PC-9 (cell line): ENCODE measurements at regions not wholly inside any gene's neighbourhood (a gene's known extent, or its start where the extent isn't known, plus 50 kb on each side); places are given as distances from the start of the nearest gene placed in this dataset.

Experiments used
- BruUV-seq: library from RNA; stranded (reverse); fragments of 400-500 nt; replicated peaks from 2 replicates; lab custom pipeline; 2021; lab: Mats Ljungman, UMichigan
- CTCF ChIA-PET: fragments of 300-600 bp; sonication (Branson Sonifier 250); formaldehyde crosslinking; loops from one replicate; lab custom pipeline; 2022; ENCODE audit warnings: antibody characterized with exemption; lab: Charles Lee
- POLR2A ChIA-PET: fragments of 300-600 bp; sonication (Branson Sonifier 250); formaldehyde crosslinking; loops from one replicate; lab custom pipeline; 2022; ENCODE audit warnings: antibody characterized with exemption; ENCODE audit not compliant: unreplicated experiment; lab: Charles Lee
- DNase-seq, 2 experiments: peaks; one replicate each; pipeline versions ENCODE4 v3.0.0 to v3.0.0-alpha.2; 2015 to 2022; ENCODE audit warnings: mixed read lengths in 1 of 2
- H2AFZ ChIP-seq: fragments of 200-600 bp; sonication (generic); 2 replicates; pipeline ENCODE4 v1.8.1; 2017; ENCODE audit warnings: antibody characterized with exemption
- H3F3A ChIP-seq: fragments of 200-600 bp; sonication (generic); 2 replicates; pipeline ENCODE4 v1.8.1; 2017; ENCODE audit warnings: antibody characterized with exemption, mild to moderate bottlenecking, low read depth; ENCODE audit not compliant: insufficient read depth
- H3K27ac ChIP-seq: fragments of 200-600 bp; sonication (generic); 2 replicates; pipeline ENCODE4 v1.6.1; 2016; ENCODE audit warnings: mixed run types
- H3K27me3 ChIP-seq: fragments of 200-600 bp; sonication (generic); 2 replicates; pipeline ENCODE4 v1.6.1; 2016; ENCODE audit warnings: low read depth, mixed run types; ENCODE audit not compliant: insufficient read depth
- H3K36me3 ChIP-seq: fragments of 200-600 bp; sonication (generic); 2 replicates; pipeline ENCODE4 v1.6.1; 2016; ENCODE audit warnings: low read depth, mixed run types
- H3K4me1 ChIP-seq: fragments of 200-600 bp; sonication (generic); replicated peaks from 2 replicates; pipeline ENCODE4 v1.6.1; 2016; ENCODE audit warnings: mixed run types; ENCODE audit not compliant: insufficient read depth
- H3K4me2 ChIP-seq: fragments of 200-600 bp; sonication (generic); 2 replicates; pipeline ENCODE4 v1.6.1; 2017; ENCODE audit warnings: mixed run types
- H3K4me3 ChIP-seq: fragments of 200-600 bp; sonication (generic); 2 replicates; pipeline ENCODE4 v1.6.1; 2016; ENCODE audit warnings: mixed run types
- H3K79me2 ChIP-seq: fragments of 200-600 bp; sonication (generic); 2 replicates; pipeline ENCODE4 v1.6.1; 2017; ENCODE audit warnings: low read depth, mixed run types
- H3K9me2 ChIP-seq: fragments of 200-600 bp; sonication (generic); 2 replicates; pipeline ENCODE4 v1.8.1; 2017; ENCODE audit warnings: mild to moderate bottlenecking; ENCODE audit not compliant: insufficient read depth
- H3K9me3 ChIP-seq: fragments of 200-600 bp; sonication (generic); 2 replicates; pipeline ENCODE4 v1.8.1; 2016; ENCODE audit warnings: low read depth; ENCODE audit not compliant: insufficient read depth
- H4K20me1 ChIP-seq: fragments of 200-600 bp; sonication (generic); 2 replicates; pipeline ENCODE4 v1.8.1; 2017; ENCODE audit not compliant: insufficient read depth
- EZH2 ChIP-seq: fragments of 200-600 bp; sonication (generic); IDR thresholded peaks from 2 replicates; pipeline ENCODE4 v1.8.0; 2017; ENCODE audit warnings: antibody characterized with exemption, low read depth
- intact Hi-C: fragments of 100-400 bp; cut with micrococcal nuclease; formaldehyde crosslinking; loops from one replicate; pipeline ENCODE4 v1.10.0; 2022; ENCODE audit not compliant: unreplicated experiment
- TF ChIP-seq, protein P1 (sequence below): fragments of 200-600 bp; sonication (generic); conservative IDR thresholded peaks from 2 replicates; pipeline ENCODE4 v1.6.1; 2017; ENCODE audit warnings: mixed run types, antibody characterized with exemption, mild to moderate bottlenecking, moderate library complexity

DNA sequence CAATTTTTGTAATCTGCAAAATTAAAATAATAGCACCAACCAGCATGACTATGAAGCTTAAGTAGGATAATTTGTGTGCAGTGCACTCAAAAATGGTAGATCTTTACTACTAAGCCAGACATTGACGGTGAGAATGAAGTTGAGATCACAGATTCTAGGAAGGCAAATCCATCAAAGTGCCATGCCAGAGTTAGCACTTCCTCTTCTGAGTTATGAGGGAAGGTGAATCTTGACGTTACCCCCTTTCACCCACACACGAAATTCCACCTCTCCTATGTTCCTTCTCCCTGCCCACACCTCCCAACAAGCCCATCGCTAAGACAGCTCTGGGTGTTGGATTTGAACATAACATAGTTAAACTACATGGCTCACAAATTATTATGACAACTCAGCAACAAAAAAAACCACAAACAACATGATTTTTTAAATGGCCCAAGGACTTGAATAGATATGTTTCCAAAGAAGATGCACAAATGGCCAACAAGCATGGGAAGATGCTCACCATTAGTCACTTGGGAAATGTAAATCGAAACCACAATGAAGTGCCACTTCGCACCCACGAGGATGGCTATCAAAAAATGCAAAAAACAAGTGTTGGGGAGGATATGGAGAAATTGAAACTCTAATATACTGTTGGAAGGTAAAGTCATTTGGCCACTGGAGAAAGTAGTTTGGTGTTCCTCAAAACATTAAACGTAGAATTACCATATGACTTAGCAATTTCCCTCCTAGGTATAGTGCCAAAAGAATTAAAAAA is 119.3 kb upstream of the RAP1B start:
- H2AFZ ChIP-seq, result no peak overlapping the region

DNA sequence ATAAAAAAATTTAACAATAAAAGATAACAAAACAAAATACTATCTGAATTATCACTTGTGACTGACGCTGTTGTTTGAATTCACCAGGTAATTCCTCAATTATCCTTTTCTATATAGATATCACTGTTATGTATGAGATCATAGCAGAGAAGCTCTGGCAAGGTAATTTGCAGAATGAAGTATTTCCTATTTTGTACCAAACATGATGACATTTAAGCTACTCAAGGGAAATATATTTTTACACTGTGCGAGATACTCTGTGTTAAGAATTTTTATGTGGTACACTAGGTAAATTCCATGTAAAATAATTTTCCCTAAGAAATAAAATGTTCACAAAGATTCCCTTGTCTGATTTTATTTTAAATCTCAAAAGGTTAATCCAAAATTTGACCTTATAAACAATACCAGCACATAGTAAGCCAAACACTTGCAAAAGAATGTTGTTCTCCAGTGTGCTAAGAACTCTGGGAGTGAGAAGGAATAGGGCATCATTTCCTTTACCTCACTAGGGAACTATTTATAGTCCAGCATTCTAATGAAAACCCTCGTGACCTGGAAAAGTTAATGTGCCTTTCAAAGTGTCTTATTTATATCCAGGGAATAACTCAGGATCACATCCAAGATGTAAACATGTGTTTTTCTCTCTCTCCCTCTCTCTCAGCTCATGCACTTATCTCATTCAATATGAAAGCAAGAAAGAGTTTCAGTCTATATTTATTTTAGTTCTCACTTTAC is 115.2 kb upstream of the RAP1B start:
- intact Hi-C loops, result no loop called here
- no peak for DNase-seq
- H3K4me3 ChIP-seq, result no peak overlapping the region
- H3K27ac ChIP-seq, result no peak overlapping the region
- H3F3A ChIP-seq, result peaks cover 10% of the 10 kb centered on the region
- H3K27me3 ChIP-seq, result no peaks in the 10 kb centered on the region
- no peaks in the 10 kb centered on the region for H4K20me1 ChIP-seq
- H3K4me2 ChIP-seq, result no peak overlapping the region
- no peaks in the 10 kb centered on the region for H3K9me2 ChIP-seq
- ChIA-PET POLR2A (no interaction called here), CTCF (no interaction called here)
- no peak overlapping the region for H2AFZ ChIP-seq
- TF ChIP-seq, protein P1, sequence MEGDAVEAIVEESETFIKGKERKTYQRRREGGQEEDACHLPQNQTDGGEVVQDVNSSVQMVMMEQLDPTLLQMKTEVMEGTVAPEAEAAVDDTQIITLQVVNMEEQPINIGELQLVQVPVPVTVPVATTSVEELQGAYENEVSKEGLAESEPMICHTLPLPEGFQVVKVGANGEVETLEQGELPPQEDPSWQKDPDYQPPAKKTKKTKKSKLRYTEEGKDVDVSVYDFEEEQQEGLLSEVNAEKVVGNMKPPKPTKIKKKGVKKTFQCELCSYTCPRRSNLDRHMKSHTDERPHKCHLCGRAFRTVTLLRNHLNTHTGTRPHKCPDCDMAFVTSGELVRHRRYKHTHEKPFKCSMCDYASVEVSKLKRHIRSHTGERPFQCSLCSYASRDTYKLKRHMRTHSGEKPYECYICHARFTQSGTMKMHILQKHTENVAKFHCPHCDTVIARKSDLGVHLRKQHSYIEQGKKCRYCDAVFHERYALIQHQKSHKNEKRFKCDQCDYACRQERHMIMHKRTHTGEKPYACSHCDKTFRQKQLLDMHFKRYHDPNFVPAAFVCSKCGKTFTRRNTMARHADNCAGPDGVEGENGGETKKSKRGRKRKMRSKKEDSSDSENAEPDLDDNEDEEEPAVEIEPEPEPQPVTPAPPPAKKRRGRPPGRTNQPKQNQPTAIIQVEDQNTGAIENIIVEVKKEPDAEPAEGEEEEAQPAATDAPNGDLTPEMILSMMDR, result no peak
- TF ChIP-seq EZH2, result no peak
- no peaks in the 10 kb centered on the region for H3K9me3 ChIP-seq
- no TSS peak for BruUV-seq
- H3K4me1 ChIP-seq, result peaks cover 12% of the 10 kb centered on the region; the same call in 1 of the 2 replicates
- no peaks in the 10 kb centered on the region for H3K79me2 ChIP-seq
- H3K36me3 ChIP-seq, result no peaks in the 10 kb centered on the region

More for the DNA sequence above, 119.3 kb upstream of the RAP1B start:
- BruUV-seq, result no TSS peak
- no peak overlapping the region for H3K4me3 ChIP-seq
- H4K20me1 ChIP-seq, result no peaks in the 10 kb centered on the region
- no peak overlapping the region for H3K4me2 ChIP-seq
- no peaks in the 10 kb centered on the region for H3K9me3 ChIP-seq
- TF ChIP-seq, protein P1, result no peak
- no peaks in the 10 kb centered on the region for H3K4me1 ChIP-seq
- no peak overlapping the region for H3K27ac ChIP-seq
- POLR2A ChIA-PET, result no interaction called here
- CTCF ChIA-PET, result no interaction called here
- H3K79me2 ChIP-seq, result no peaks in the 10 kb centered on the region
- no peaks in the 10 kb centered on the region for H3K36me3 ChIP-seq
- H3K27me3 ChIP-seq, result no peaks in the 10 kb centered on the region
- no peaks in the 10 kb centered on the region for H3K9me2 ChIP-seq
- no peaks in the 10 kb centered on the region for H3F3A ChIP-seq
- no peak for DNase-seq
- intact Hi-C loops, result no loop called here

DNA sequence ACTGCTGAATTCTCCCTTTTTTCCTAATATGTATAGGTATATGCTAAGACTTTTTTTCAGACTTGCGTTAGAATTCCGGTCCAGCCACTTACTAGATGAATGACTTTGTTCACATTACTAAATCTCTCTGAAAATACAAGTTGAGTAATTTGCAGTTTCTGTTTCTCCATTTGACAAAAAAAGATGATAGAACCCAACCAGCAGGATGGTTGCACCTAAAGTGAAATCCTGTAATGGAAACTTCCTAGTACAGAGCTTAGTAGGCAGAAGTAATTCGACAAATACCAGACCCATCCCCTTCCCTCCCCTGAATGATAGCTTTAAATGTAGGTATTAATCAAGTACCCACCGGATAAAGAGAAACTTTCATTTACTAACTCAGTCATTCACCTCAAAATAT is 113.6 kb upstream of the RAP1B start:
- POLR2A ChIA-PET, result no interaction called here
- no TSS peak for BruUV-seq

More for the DNA sequence above, 113.6 kb upstream of the RAP1B start:
- Histone ChIP-seq H3K36me3 (no peaks in the 10 kb centered on the region), H2AFZ (no peak overlapping the region), H3F3A (peaks cover 10% of the 10 kb centered on the region), H3K4me3 (no peak overlapping the region), H3K9me3 (no peaks in the 10 kb centered on the region), H3K27me3 (no peaks in the 10 kb centered on the region), H3K4me1 (peaks cover 12% of the 10 kb centered on the region; the same call in 1 of the 2 replicates), H3K27ac (no peak overlapping the region), H3K79me2 (no peaks in the 10 kb centered on the region), H4K20me1 (no peaks in the 10 kb centered on the region), H3K4me2 (peak overlapping the region; percentile 10; the same call in 1 of the 2 replicates), H3K9me2 (no peaks in the 10 kb centered on the region)
- CTCF ChIA-PET, result no interaction called here
- TF ChIP-seq, protein P1, result no peak
- no peak for TF ChIP-seq EZH2
- intact Hi-C loops, result no loop called here
- DNase-seq, result no peak
